ENCODE measurements at regions not wholly inside any gene's neighbourhood (a gene's known extent, or its start where the extent isn't known, plus 50 kb on each side); places are given as distances from the start of the nearest gene placed in this dataset.

DNA sequence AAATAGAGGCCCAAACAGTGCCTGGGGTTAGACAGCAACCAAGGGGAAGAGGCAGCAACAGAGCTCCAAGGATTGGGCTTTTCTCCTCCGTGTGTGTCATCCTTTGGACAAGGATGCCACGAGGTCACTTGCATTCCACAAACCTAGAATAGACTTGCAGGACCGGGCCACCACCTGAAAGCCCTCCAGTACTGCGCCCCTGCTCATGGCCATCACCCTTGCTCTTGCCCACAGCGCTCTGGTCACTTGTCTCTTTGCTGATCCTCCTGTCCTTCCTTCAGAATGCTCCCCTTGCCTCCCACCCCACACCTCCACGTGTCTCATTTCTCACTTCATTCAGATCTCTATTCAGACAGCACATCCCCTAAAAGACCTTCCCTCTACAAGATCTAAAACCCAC, 247.4 kb downstream of the MATN1 start:
- TF ChIP-seq, protein P1, sequence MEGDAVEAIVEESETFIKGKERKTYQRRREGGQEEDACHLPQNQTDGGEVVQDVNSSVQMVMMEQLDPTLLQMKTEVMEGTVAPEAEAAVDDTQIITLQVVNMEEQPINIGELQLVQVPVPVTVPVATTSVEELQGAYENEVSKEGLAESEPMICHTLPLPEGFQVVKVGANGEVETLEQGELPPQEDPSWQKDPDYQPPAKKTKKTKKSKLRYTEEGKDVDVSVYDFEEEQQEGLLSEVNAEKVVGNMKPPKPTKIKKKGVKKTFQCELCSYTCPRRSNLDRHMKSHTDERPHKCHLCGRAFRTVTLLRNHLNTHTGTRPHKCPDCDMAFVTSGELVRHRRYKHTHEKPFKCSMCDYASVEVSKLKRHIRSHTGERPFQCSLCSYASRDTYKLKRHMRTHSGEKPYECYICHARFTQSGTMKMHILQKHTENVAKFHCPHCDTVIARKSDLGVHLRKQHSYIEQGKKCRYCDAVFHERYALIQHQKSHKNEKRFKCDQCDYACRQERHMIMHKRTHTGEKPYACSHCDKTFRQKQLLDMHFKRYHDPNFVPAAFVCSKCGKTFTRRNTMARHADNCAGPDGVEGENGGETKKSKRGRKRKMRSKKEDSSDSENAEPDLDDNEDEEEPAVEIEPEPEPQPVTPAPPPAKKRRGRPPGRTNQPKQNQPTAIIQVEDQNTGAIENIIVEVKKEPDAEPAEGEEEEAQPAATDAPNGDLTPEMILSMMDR (IDR thresholded peaks at IDR 0.05), result no peak
- no peak for TF ChIP-seq POLR2A (IDR thresholded peaks at IDR 0.05)
- H3K27me3 ChIP-seq, result no peaks in the 10 kb centered on the region
- H3K9me3 ChIP-seq, result no peaks in the 10 kb centered on the region
- H3K4me1 ChIP-seq, result no peaks in the 10 kb centered on the region
- WGBS, 2 donors, result 67 to 71% methylated on average over 6 of the region's 6 CpGs
- no peak for DNase-seq
- intact Hi-C loops (cut with DNase I), result no loop called here
- no peak overlapping the region for H3K4me3 ChIP-seq (replicated peaks in 1 of 3)
- H3K36me3 ChIP-seq, result no peaks in the 10 kb centered on the region
- no peak overlapping the region for H3K27ac ChIP-seq

DNA sequence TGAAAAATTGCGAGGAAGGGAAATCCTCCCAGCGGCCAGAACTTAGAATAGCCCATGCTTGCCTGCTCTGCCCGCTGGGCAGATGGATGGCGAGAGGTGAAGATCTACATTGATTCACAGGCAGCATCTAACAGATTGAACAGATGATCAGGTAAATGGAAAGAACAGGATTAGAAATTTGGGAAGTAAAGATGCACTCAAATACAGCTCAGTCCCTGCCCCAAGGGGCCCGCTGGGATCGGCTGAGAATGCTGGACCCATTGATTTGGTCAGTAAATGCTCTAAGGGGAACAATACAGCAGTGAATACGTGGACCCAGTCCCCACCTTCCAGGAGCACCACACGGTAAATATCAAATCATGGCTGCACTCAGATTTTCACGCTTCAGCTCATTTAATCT, 248.2 kb downstream of the MATN1 start:
- intact Hi-C loops (cut with DNase I), result no loop called here
- WGBS, 2 donors, result 84 to 87% methylated on average over 9 of the region's 9 CpGs

DNA sequence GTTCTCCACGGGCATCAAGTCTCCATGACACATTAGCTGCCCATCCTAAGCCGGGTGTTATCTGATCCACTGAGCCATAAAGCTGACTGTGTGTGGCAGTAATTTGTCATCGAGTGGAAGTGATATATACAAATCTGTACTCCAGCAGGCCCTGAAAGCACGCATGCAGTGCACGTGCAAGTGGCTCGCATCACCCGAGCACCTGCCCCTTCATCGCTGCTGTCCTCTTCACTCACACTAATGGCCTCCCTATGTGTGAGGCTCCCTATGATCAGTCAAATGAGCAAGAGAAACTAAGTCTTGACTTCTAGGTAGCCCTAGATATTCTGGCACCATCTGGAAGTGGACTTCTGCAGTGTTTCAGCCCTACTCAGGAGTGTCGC, 248.6 kb downstream of the MATN1 start:
- intact Hi-C loops (cut with DNase I), result no loop called here
- no peak for DNase-seq
- Histone ChIP-seq H3K4me1 (no peaks in the 10 kb centered on the region), H3K36me3 (no peaks in the 10 kb centered on the region), H3K4me3 (replicated peaks in 1 of 3) (no peak overlapping the region), H3K9me3 (no peaks in the 10 kb centered on the region), H3K27me3 (no peaks in the 10 kb centered on the region), H3K27ac (no peak overlapping the region)
- TF ChIP-seq, protein P1 (IDR thresholded peaks at IDR 0.05), result no peak
- no peak for TF ChIP-seq POLR2A (IDR thresholded peaks at IDR 0.05)
- 82 to 85% methylated on average over 8 to 9 of the region's 9 CpGs for WGBS, 2 donors

More for the DNA sequence above, 248.2 kb downstream of the MATN1 start:
- TF ChIP-seq, protein P1 (IDR thresholded peaks at IDR 0.05), result no peak
- TF ChIP-seq POLR2A (IDR thresholded peaks at IDR 0.05), result no peak
- no peaks in the 10 kb centered on the region for H3K4me1 ChIP-seq
- no peaks in the 10 kb centered on the region for H3K9me3 ChIP-seq
- no peak overlapping the region for H3K27ac ChIP-seq
- no peak overlapping the region for H3K4me3 ChIP-seq (replicated peaks in 1 of 3)
- no peaks in the 10 kb centered on the region for H3K36me3 ChIP-seq
- no peaks in the 10 kb centered on the region for H3K27me3 ChIP-seq
- DNase-seq, result no peak

DNA sequence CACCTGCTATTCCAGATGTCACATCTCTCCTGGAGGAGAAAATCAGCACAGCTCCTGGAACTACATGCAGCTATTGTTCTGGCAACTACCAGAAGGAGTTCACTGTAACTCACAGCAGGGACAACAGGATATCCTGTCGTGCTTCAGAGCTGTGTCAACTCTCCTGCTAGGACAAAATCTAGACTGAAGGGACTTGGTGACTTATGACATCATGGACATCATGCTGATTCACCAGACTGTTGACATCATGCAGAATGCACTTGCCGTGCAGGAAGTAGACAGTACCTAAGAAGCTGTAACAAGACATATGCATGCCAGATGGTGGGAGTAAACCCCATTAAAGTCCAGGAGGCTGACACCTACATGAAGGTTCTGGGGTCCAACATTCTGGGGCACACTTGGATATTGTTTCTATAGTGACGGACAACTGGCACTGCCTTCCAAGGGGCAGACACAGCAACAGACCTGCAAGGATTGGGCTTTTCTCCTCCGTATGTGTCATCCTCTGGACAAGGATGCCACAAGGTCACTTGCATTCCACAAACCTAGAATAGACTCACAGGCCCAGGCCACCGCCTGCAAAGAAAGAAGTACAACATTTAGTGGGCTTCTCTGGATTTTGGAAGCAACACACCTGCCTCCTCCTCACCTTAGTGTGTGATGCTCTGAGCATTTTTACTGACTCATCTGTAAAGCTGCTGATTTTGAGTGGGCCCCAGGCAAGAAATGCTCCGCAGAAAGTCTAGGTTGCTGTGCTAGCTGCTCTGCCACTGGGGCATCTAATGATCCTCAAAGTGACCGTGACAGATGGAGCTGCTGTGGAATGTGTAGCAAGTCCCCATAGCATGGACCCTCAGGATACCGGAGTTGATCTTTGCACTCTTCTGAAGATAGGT, 249.2 kb downstream of the MATN1 start:
- no peak for DNase-seq
- WGBS, 2 donors, result 70 to 77% methylated on average over 5 to 8 of the region's 8 CpGs
- no peaks in the 10 kb centered on the region for H3K9me3 ChIP-seq
- intact Hi-C loops (cut with DNase I), result no loop called here
- H3K27ac ChIP-seq, result no peak overlapping the region
- TF ChIP-seq, protein P1 (IDR thresholded peaks at IDR 0.05), result no peak
- no peak for TF ChIP-seq POLR2A (IDR thresholded peaks at IDR 0.05)
- no peaks in the 10 kb centered on the region for H3K4me1 ChIP-seq
- H3K36me3 ChIP-seq, result no peaks in the 10 kb centered on the region
- no peak overlapping the region for H3K4me3 ChIP-seq (replicated peaks in 1 of 3)
- no peaks in the 10 kb centered on the region for H3K27me3 ChIP-seq

DNA sequence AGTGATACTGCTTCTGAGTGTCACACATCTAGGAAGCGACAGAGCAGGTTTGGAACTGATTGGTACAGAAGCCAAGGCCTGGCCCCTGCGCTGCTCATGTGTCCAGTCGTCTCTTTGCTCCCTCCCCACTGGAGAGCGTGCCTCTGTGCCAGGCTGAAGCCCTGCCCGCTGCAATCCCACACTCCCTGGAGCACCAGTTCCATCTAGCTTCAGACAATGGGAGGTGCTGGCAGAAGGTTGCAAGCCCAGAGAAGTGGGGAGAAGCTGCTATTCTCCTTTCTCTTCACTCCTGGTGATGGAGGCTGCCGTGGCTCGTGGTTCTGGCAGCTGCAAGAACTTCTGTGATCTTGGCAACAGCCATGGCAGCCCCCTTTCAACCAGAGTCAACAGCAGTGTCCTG, 250.9 kb downstream of the MATN1 start:
- Histone ChIP-seq H3K4me1 (no peaks in the 10 kb centered on the region), H3K27ac (no peak overlapping the region), H3K27me3 (no peaks in the 10 kb centered on the region), H3K4me3 (replicated peaks in 1 of 3) (no peak overlapping the region), H3K9me3 (no peaks in the 10 kb centered on the region), H3K36me3 (no peaks in the 10 kb centered on the region)
- TF ChIP-seq, protein P1 (IDR thresholded peaks at IDR 0.05), result no peak
- TF ChIP-seq POLR2A (IDR thresholded peaks at IDR 0.05), result no peak
- intact Hi-C loops (cut with DNase I), result no loop called here
- no peak for DNase-seq
- 69 to 84% methylated on average over 7 of the region's 7 CpGs for WGBS, 2 donors

Data from thyroid gland (tissue), 4 donors.